ENCODE measurements at regions not wholly inside any gene's neighbourhood (a gene's known extent, or its start where the extent isn't known, plus 50 kb on each side); places are given as distances from the start of the nearest gene placed in this dataset.

GRCh38 chr12:93058280-93058679 is 129.2 kb upstream of the EEA1 start:
- no peak for TF ChIP-seq EZH2 (IDR thresholded peaks at IDR 0.05; ENCODE audit: low read length, missing control alignments)
- no peak for TF ChIP-seq CTCF (conservative IDR thresholded peaks at IDR 0.05 in 1 of 2, IDR thresholded peaks at IDR 0.05 in 1 of 2; ENCODE audit: low read depth in 1 of 2, low read length in 2 of 2)
- Histone ChIP-seq H3K9me3 (ENCODE audit: control insufficient read depth, insufficient read depth, low read depth, low read length) (no peaks in the 10 kb centered on the region), H3K4me3 (replicated peaks in 1 of 4; ENCODE audit: control extremely low read depth in 1 of 4, insufficient read depth in 1 of 4, low read depth in 3 of 4, low read length in 4 of 4) (no peak overlapping the region), H3K4me1 (ENCODE audit: control insufficient read depth, extremely low read depth, insufficient read depth, low read length) (no peaks in the 10 kb centered on the region), H3K9ac (ENCODE audit: insufficient read depth, low read length) (no peak overlapping the region), H3K27ac (ENCODE audit: insufficient read depth, low read length) (no peak overlapping the region), H3K27me3 (ENCODE audit: control insufficient read depth, insufficient read depth, low read length) (peaks cover 11% of the 10 kb centered on the region), H4K20me1 (ENCODE audit: control insufficient read depth, extremely low read depth, insufficient read depth, low read length) (no peaks in the 10 kb centered on the region), H3K36me3 (ENCODE audit: control insufficient read depth, insufficient read depth, low read length) (no peaks in the 10 kb centered on the region), H3K79me2 (ENCODE audit: control insufficient read depth, insufficient read depth, low read length) (no peaks in the 10 kb centered on the region), H3K4me2 (ENCODE audit: extremely low read depth, insufficient read depth, low read length) (no peak overlapping the region), H2AFZ (ENCODE audit: low read length) (no peak overlapping the region)
- DNase-seq (ENCODE audit: low read depth in 2 of 2): no peak

GRCh38 chr12:93059288-93059687 is 130.2 kb upstream of the EEA1 start:
- H3K79me2 ChIP-seq (ENCODE audit: control insufficient read depth, insufficient read depth, low read length): no peaks in the 10 kb centered on the region
- H3K36me3 ChIP-seq (ENCODE audit: control insufficient read depth, insufficient read depth, low read length): no peaks in the 10 kb centered on the region
- H3K9ac ChIP-seq (ENCODE audit: insufficient read depth, low read length): no peak overlapping the region
- H4K20me1 ChIP-seq (ENCODE audit: control insufficient read depth, extremely low read depth, insufficient read depth, low read length): no peaks in the 10 kb centered on the region
- no peak overlapping the region for H2AFZ ChIP-seq (ENCODE audit: low read length)
- H3K9me3 ChIP-seq (ENCODE audit: control insufficient read depth, insufficient read depth, low read depth, low read length): no peaks in the 10 kb centered on the region
- H3K4me1 ChIP-seq (ENCODE audit: control insufficient read depth, extremely low read depth, insufficient read depth, low read length): no peaks in the 10 kb centered on the region
- no peak for DNase-seq (ENCODE audit: low read depth in 2 of 2)
- H3K27ac ChIP-seq (ENCODE audit: insufficient read depth, low read length): no peak overlapping the region
- peaks cover 13% of the 10 kb centered on the region for H3K27me3 ChIP-seq (ENCODE audit: control insufficient read depth, insufficient read depth, low read length)
- no peak for TF ChIP-seq CTCF (conservative IDR thresholded peaks at IDR 0.05 in 1 of 2, IDR thresholded peaks at IDR 0.05 in 1 of 2; ENCODE audit: low read depth in 1 of 2, low read length in 2 of 2)
- TF ChIP-seq EZH2 (IDR thresholded peaks at IDR 0.05; ENCODE audit: low read length, missing control alignments): no peak
- no peak overlapping the region for H3K4me2 ChIP-seq (ENCODE audit: extremely low read depth, insufficient read depth, low read length)
- no peak overlapping the region for H3K4me3 ChIP-seq (replicated peaks in 1 of 4; ENCODE audit: control extremely low read depth in 1 of 4, insufficient read depth in 1 of 4, low read depth in 3 of 4, low read length in 4 of 4)

GRCh38 chr12:93059925-93060665 is 131.0 kb upstream of the EEA1 start:
- H3K4me1 ChIP-seq (ENCODE audit: control insufficient read depth, extremely low read depth, insufficient read depth, low read length): no peaks in the 10 kb centered on the region
- TF ChIP-seq CTCF (conservative IDR thresholded peaks at IDR 0.05 in 1 of 2, IDR thresholded peaks at IDR 0.05 in 1 of 2; ENCODE audit: low read depth in 1 of 2, low read length in 2 of 2) (no peak), EZH2 (IDR thresholded peaks at IDR 0.05; ENCODE audit: low read length, missing control alignments) (no peak)
- H3K9me3 ChIP-seq (ENCODE audit: control insufficient read depth, insufficient read depth, low read depth, low read length): no peaks in the 10 kb centered on the region
- no peaks in the 10 kb centered on the region for H4K20me1 ChIP-seq (ENCODE audit: control insufficient read depth, extremely low read depth, insufficient read depth, low read length)
- H3K4me3 ChIP-seq (replicated peaks in 1 of 4; ENCODE audit: control extremely low read depth in 1 of 4, insufficient read depth in 1 of 4, low read depth in 3 of 4, low read length in 4 of 4): no peak overlapping the region
- H3K4me2 ChIP-seq (ENCODE audit: extremely low read depth, insufficient read depth, low read length): no peak overlapping the region
- no peak overlapping the region for H3K9ac ChIP-seq (ENCODE audit: insufficient read depth, low read length)
- DNase-seq (ENCODE audit: low read depth in 2 of 2): no peak
- H3K36me3 ChIP-seq (ENCODE audit: control insufficient read depth, insufficient read depth, low read length): no peaks in the 10 kb centered on the region
- no peaks in the 10 kb centered on the region for H3K79me2 ChIP-seq (ENCODE audit: control insufficient read depth, insufficient read depth, low read length)
- no peak overlapping the region for H2AFZ ChIP-seq (ENCODE audit: low read length)
- H3K27ac ChIP-seq (ENCODE audit: insufficient read depth, low read length): no peak overlapping the region
- peaks cover 13% of the 10 kb centered on the region for H3K27me3 ChIP-seq (ENCODE audit: control insufficient read depth, insufficient read depth, low read length)
